T-helper 1 cell treated with Interleukin-12 subunit alpha and Interleukin-12 subunit beta and Interleukin-4 antibody, amounts not matched to agents 30 μg/mL and 1 μg/mL, for 36 hours (primary cell): ENCODE measurements at regions not wholly inside any gene's neighbourhood (a gene's known extent, or its start where the extent isn't known, plus 50 kb on each side); places are given as distances from the start of the nearest gene placed in this dataset.

ENCODE experiments used
- H3K27ac Mint-ChIP-seq: one replicate; pipeline ENCODE4 v1.8.0; 2021; ENCODE audit warnings: mild to moderate bottlenecking, mixed read lengths
- H3K27me3 Mint-ChIP-seq: one replicate; pipeline ENCODE4 v1.8.0; 2021; ENCODE audit warnings: low read depth, mixed read lengths
- H3K36me3 Mint-ChIP-seq: one replicate; pipeline ENCODE4 v1.8.0; 2021; ENCODE audit warnings: low read depth, mixed read lengths
- H3K4me1 Mint-ChIP-seq: one replicate; pipeline ENCODE4 v1.8.0; 2021; ENCODE audit warnings: low read depth, mixed read lengths
- H3K4me3 Mint-ChIP-seq: one replicate; pipeline ENCODE4 v1.8.0; 2021; ENCODE audit warnings: mild to moderate bottlenecking, moderate library complexity, mixed read lengths
- H3K9me3 Mint-ChIP-seq: one replicate; pipeline ENCODE4 v1.8.0; 2021; ENCODE audit warnings: mixed read lengths

GRCh38 chr3:184511741-184512140 lies 49.8 kb upstream of the EPHB3 start:
- peaks cover 11% of the 10 kb centered on the region for H3K4me1 Mint-ChIP-seq
- no peaks in the 10 kb centered on the region for H3K9me3 Mint-ChIP-seq
- H3K4me3 Mint-ChIP-seq = no peak overlapping the region
- H3K27me3 Mint-ChIP-seq = peaks cover 65% of the 10 kb centered on the region
- H3K36me3 Mint-ChIP-seq = no peaks in the 10 kb centered on the region
- no peak overlapping the region for H3K27ac Mint-ChIP-seq
